NCI-H526 treated with DMSO at 0.1 percent for 48 hours (cell line): ENCODE measurements at regions not wholly inside any gene's neighbourhood (a gene's known extent, or its start where the extent isn't known, plus 50 kb on each side); places are given as distances from the start of the nearest gene placed in this dataset.

Experiments
- DNase-seq: peaks from one replicate; lab custom pipeline; 2025; lab: John Stamatoyannopoulos, UW

- no peak for DNase-seq
Observed at GRCh38 chr15:92224843-92225242, 168.8 kb upstream of the ST8SIA2 start.

- no peak for DNase-seq
Observed at GRCh38 chr15:92226020-92226612, 167.6 kb upstream of the ST8SIA2 start.

- DNase-seq, result no peak
Observed at GRCh38 chr15:92228830-92229229, 164.9 kb upstream of the ST8SIA2 start.

- no peak for DNase-seq
Observed at GRCh38 chr15:92231461-92231860, 162.2 kb upstream of the ST8SIA2 start.

- DNase-seq, result no peak
Observed at GRCh38 chr15:92232317-92232716, 161.4 kb upstream of the ST8SIA2 start.

GRCh38 chr15:92232876-92233275, 160.8 kb upstream of the ST8SIA2 start:
- no peak for DNase-seq

GRCh38 chr15:92243227-92243626, 150.5 kb upstream of the ST8SIA2 start:
- DNase-seq, result no peak

GRCh38 chr15:92244703-92245102, 149.0 kb upstream of the ST8SIA2 start:
- no peak for DNase-seq

GRCh38 chr15:92247649-92248242, 145.9 kb upstream of the ST8SIA2 start:
- DNase-seq, result no peak

- no peak for DNase-seq
Observed at GRCh38 chr15:92266796-92267685, 126.6 kb upstream of the ST8SIA2 start.

GRCh38 chr15:92268900-92269299, 124.8 kb upstream of the ST8SIA2 start:
- no peak for DNase-seq

- DNase-seq, result no peak
Observed at GRCh38 chr15:92271179-92271578, 122.5 kb upstream of the ST8SIA2 start.

- DNase-seq, result no peak
Observed at GRCh38 chr15:92272106-92272505, 121.6 kb upstream of the ST8SIA2 start.

GRCh38 chr15:92273286-92273685, 120.4 kb upstream of the ST8SIA2 start:
- DNase-seq, result no peak

GRCh38 chr15:92273723-92274122, 120.0 kb upstream of the ST8SIA2 start:
- DNase-seq, result no peak

- DNase-seq, result no peak
Observed at GRCh38 chr15:92277776-92278175, 115.9 kb upstream of the ST8SIA2 start.

- DNase-seq, result no peak
Observed at GRCh38 chr15:92283813-92284212, 109.9 kb upstream of the ST8SIA2 start.

- no peak for DNase-seq
Observed at GRCh38 chr15:92288755-92289154, 104.9 kb upstream of the ST8SIA2 start.

GRCh38 chr15:92289733-92290132, 103.9 kb upstream of the ST8SIA2 start:
- DNase-seq, result peak; percentile 7

- DNase-seq, result no peak
Observed at GRCh38 chr15:92290359-92290992, 103.2 kb upstream of the ST8SIA2 start.

- no peak for DNase-seq
Observed at GRCh38 chr15:92291900-92292299, 101.8 kb upstream of the ST8SIA2 start.

- no peak for DNase-seq
Observed at GRCh38 chr15:92294759-92295158, 98.9 kb upstream of the ST8SIA2 start.
